ENCODE measurements at regions not wholly inside any gene's neighbourhood (a gene's known extent, or its start where the extent isn't known, plus 50 kb on each side); places are given as distances from the start of the nearest gene placed in this dataset.
"Not testable (repeated sequence)": the region's sequence is repeated elsewhere in the genome, so short reads cannot be mapped to it uniquely, and the experiment has no call there.

- intact Hi-C loops (cut with DNase I) = no loop called here
- no peak for ATAC-seq
- peak in 1 of 3 donors; percentile 15 for DNase-seq
- H3K27me3 ChIP-seq = no peaks in the 10 kb centered on the region
- 16% methylated on average over 4 of the region's 7 CpGs for WGBS (ENCODE audit: insufficient coverage, low coverage, low lambda C conversion rate, missing lambda C conversion rate)
- TF ChIP-seq CTCF (IDR thresholded peaks at IDR 0.05) (no peak), POLR2A (IDR thresholded peaks at IDR 0.05) (no peak)
- H3K27ac ChIP-seq = no peak overlapping the region
- no peaks in the 10 kb centered on the region for H3K4me1 ChIP-seq
- no peaks in the 10 kb centered on the region for H3K9me3 ChIP-seq
- no peaks in the 10 kb centered on the region for H3K36me3 ChIP-seq
- no peak overlapping the region for H3K4me3 ChIP-seq
Observed at GRCh38 chr16:86270696-86271095, 239.6 kb upstream of the FOXF1 start.

- Histone ChIP-seq H3K4me1 (no peaks in the 10 kb centered on the region), H3K27ac (no peak overlapping the region), H3K27me3 (no peaks in the 10 kb centered on the region), H3K9me3 (no peaks in the 10 kb centered on the region), H3K36me3 (no peaks in the 10 kb centered on the region), H3K4me3 (no peak overlapping the region)
- no peak for TF ChIP-seq POLR2A (IDR thresholded peaks at IDR 0.05)
- TF ChIP-seq CTCF (IDR thresholded peaks at IDR 0.05) = no peak
- 61% methylated on average over 1 of the region's 1 CpG for WGBS (ENCODE audit: insufficient coverage, low coverage, low lambda C conversion rate, missing lambda C conversion rate)
- DNase-seq = no peak
- intact Hi-C loops (cut with DNase I) = no loop called here
- no peak for ATAC-seq
Observed at GRCh38 chr16:86272744-86273143, 237.6 kb upstream of the FOXF1 start.

- intact Hi-C loops (cut with DNase I) = no loop called here
- Histone ChIP-seq H3K36me3 (no peaks in the 10 kb centered on the region), H3K27me3 (no peaks in the 10 kb centered on the region), H3K4me1 (no peaks in the 10 kb centered on the region), H3K27ac (no peak overlapping the region), H3K4me3 (no peak overlapping the region), H3K9me3 (no peaks in the 10 kb centered on the region)
- 45% methylated on average over 3 of the region's 3 CpGs for WGBS (ENCODE audit: insufficient coverage, low coverage, low lambda C conversion rate, missing lambda C conversion rate)
- no peak for TF ChIP-seq CTCF (IDR thresholded peaks at IDR 0.05)
- no peak for TF ChIP-seq POLR2A (IDR thresholded peaks at IDR 0.05)
- DNase-seq = peak in 1 of 3 donors; percentile 3
- ATAC-seq = no peak
Observed at GRCh38 chr16:86277221-86277620, 233.1 kb upstream of the FOXF1 start.

- H3K4me1 ChIP-seq; H3K9me3 ChIP-seq; ATAC-seq; H3K27ac ChIP-seq; H3K36me3 ChIP-seq; H3K27me3 ChIP-seq; H3K4me3 ChIP-seq; intact Hi-C loops (cut with DNase I): not testable (repeated sequence)
- WGBS (ENCODE audit: insufficient coverage, low coverage, low lambda C conversion rate, missing lambda C conversion rate) = no CpG with 5 or more reads among the region's 4 CpGs
- peak in 1 of 3 donors; percentile 5 for DNase-seq
Observed at GRCh38 chr16:86277859-86278258, 232.5 kb upstream of the FOXF1 start.

- ATAC-seq (no peak), DNase-seq (no peak)
- H3K4me1 ChIP-seq = no peaks in the 10 kb centered on the region
- H3K27ac ChIP-seq = no peak overlapping the region
- H3K9me3 ChIP-seq = no peaks in the 10 kb centered on the region
- intact Hi-C loops (cut with DNase I) = no loop called here
- H3K4me3 ChIP-seq = no peak overlapping the region
- H3K36me3 ChIP-seq = no peaks in the 10 kb centered on the region
- 39% methylated on average over 6 of the region's 12 CpGs for WGBS (ENCODE audit: insufficient coverage, low coverage, low lambda C conversion rate, missing lambda C conversion rate)
- H3K27me3 ChIP-seq = no peaks in the 10 kb centered on the region
- TF ChIP-seq POLR2A (IDR thresholded peaks at IDR 0.05) (no peak), CTCF (IDR thresholded peaks at IDR 0.05) (no peak)
Observed at GRCh38 chr16:86281421-86281820, 228.9 kb upstream of the FOXF1 start.
